ENCODE measurements at regions not wholly inside any gene's neighbourhood (a gene's known extent, or its start where the extent isn't known, plus 50 kb on each side); places are given as distances from the start of the nearest gene placed in this dataset.

DNA sequence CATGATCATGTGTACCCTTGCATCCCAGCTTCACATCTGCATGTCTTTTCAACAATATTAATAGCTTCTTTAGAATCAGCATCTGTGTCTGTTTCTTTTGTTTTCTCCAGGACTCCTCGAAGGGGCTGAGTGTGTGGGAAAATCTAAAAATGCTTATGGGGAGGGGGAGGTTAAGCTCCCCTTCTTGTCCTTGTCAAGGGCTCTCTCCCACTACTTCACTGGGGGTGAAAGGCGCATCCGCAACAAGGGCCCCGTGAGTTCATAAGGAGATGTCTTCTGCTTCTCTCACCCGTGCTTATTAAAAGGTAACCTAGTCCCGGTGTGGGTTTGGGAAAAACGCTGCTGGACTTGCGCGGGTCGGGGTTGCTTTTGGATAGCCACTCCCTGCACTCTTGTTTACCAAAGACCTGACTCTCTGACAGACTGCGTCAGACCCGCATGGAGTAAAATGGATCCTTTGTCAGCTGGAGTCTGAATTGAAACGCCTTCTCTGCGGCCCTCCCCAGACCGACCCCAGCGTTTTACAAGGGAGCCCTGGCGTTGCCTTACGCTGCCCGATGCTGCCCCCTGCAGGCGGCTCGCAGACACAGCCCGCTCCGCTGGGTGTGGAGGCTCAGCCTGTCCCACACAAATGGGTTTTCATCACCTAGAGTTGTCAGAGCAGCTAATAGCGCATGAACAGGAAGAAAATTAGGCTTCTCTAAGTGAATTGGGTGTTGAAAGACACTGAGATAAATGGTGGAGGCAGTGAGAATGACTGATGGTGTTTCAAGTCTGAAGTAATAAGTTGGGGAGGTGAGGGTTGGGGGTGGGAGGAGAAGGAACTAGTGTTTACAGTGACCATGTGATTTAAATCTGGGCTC is 53.8 kb downstream of the IER5 start (continued):
- TF ChIP-seq ZNF572 (CRISPR knock-in tag; IDR thresholded peaks at IDR 0.05) (peak; percentile 70; the same call in 1 of the 2 replicates), MATR3 (CRISPR knock-in tag; IDR thresholded peaks at IDR 0.05) (no peak), KIAA2018 (CRISPR knock-in tag; IDR thresholded peaks at IDR 0.05; ENCODE audit: borderline replicate concordance) (no peak), ATF1 (CRISPR knock-in tag; IDR thresholded peaks at IDR 0.05) (no peak), KLF6 (CRISPR knock-in tag; IDR thresholded peaks at IDR 0.05) (no peak), DBP (CRISPR knock-in tag; IDR thresholded peaks at IDR 0.05; ENCODE audit: not compliant biosample characterization) (no peak), KDM6A (CRISPR knock-in tag; IDR thresholded peaks at IDR 0.05; ENCODE audit: low read depth) (no peak), TAF15 (IDR thresholded peaks at IDR 0.05; ENCODE audit: low read depth, low read length, poor library complexity, severe bottlenecking) (no peak), ZNF607 (CRISPR knock-in tag; IDR thresholded peaks at IDR 0.05; ENCODE audit: borderline replicate concordance) (0 out of 2 replicates have a peak, but pooled peaks have one; percentile 38), MYC (CRISPR knock-in tag; IDR thresholded peaks at IDR 0.05; ENCODE audit: borderline replicate concordance) (peak; percentile 49; the same call in 1 of the 2 replicates), THAP11 (CRISPR knock-in tag; IDR thresholded peaks at IDR 0.05) (0 out of 2 replicates have a peak, but pooled peaks have one; percentile 31), ZNF710 (CRISPR knock-in tag; IDR thresholded peaks at IDR 0.05; ENCODE audit: borderline replicate concordance) (peak; percentile 49; the same call in 1 of the 2 replicates), FOSL2 (CRISPR knock-in tag; IDR thresholded peaks at IDR 0.05) (peak; percentile 65), ZNF619 (CRISPR knock-in tag; IDR thresholded peaks at IDR 0.05) (0 out of 2 replicates have a peak, but pooled peaks have one; percentile 31), ZNF224 (CRISPR knock-in tag; IDR thresholded peaks at IDR 0.05) (no peak)
- TF ChIP-seq, protein P1, sequence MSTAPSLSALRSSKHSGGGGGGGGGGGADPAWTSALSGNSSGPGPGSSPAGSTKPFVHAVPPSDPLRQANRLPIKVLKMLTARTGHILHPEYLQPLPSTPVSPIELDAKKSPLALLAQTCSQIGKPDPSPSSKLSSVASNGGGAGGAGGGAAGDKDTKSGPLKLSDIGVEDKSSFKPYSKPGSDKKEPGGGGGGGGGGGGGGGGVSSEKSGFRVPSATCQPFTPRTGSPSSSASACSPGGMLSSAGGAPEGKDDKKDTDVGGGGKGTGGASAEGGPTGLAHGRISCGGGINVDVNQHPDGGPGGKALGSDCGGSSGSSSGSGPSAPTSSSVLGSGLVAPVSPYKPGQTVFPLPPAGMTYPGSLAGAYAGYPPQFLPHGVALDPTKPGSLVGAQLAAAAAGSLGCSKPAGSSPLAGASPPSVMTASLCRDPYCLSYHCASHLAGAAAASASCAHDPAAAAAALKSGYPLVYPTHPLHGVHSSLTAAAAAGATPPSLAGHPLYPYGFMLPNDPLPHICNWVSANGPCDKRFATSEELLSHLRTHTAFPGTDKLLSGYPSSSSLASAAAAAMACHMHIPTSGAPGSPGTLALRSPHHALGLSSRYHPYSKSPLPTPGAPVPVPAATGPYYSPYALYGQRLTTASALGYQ (CRISPR knock-in tag; IDR thresholded peaks at IDR 0.05), result no peak
